HG03280 (cell line): ENCODE measurements at regions not wholly inside any gene's neighbourhood (a gene's known extent, or its start where the extent isn't known, plus 50 kb on each side); places are given as distances from the start of the nearest gene placed in this dataset.

Source experiments
- ATAC-seq: cut with Tn5 transposase; IDR thresholded peaks from one replicate; pipeline ENCODE4 v1.9.1; 2021; ENCODE audit warnings: mild to moderate bottlenecking, moderate library complexity; ENCODE audit not compliant: unreplicated experiment

DNA sequence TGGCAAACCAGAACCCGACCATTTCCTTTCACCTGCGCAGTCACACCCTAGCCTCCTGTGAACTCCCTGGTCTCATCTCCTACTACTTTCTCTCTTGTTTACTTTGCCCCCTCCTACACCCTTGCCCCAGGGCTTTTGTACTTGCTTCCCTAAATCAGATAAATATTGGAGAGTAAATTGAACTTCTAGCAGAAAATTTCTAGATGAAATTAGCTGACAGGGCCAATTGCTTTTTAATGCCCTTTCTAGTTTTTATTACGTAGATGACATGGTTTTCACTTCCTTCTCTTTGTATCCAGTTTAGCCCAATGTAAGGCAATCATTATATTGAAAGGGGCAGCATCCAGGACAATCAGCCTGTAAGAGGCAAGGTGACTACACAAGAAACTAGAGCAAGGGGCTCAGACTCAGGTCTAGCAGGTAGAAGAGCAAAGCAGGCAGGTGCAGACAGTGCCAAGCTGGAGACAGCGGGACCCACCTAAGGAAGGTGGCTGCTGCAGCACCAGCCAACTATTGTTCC, 56.2 kb upstream of the TOPAZ1 start:
- ATAC-seq = no peak

DNA sequence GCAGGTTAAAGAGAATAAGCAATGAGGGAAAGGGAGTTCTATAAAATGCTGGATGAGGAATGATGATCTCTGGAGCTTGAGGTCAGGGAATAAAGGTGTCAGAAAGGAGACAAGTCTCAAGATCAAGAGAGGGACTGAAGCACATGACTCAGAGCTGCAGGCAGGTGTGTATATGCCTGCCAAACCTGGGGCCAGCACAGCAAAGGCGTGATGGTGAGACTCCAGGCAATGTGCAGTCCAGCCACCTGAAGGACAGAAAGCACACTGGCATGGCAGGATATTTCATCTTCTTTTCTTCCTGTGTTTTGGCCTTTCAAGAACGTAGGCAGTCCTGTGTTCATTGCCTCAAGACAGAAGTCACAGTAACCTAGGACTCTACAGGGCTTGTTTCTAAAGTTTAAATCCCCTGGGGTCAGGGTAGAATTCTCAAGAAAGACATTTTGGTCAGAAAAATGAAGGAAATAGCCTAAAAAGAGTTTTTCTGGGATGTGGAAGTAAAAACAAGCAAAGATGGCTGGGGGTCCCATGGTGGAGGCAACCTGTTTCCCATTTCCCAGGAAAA, 55.5 kb upstream of the TOPAZ1 start:
- no peak for ATAC-seq

DNA sequence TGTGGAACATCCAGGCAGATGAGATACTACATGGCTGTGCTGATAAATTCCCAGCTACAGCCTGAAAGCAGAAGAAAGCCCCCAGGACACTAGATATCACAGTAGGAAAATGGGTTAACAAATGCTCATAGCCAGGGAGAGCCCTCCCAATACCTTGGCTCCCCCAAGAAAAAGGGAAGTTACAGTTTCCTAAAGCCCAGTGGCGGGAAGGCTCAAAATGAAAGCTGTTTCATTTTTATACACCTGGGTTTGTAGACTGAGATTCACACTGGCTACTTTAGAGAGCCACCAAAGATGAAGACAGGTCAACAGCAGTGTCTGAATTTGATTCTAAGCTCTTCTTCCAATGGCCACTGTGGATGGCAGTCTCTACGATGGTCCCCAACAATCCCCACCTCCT, 55.0 kb upstream of the TOPAZ1 start:
- no peak for ATAC-seq
